SK-MEL-5 (cell line): ENCODE measurements at regions not wholly inside any gene's neighbourhood (a gene's known extent, or its start where the extent isn't known, plus 50 kb on each side); places are given as distances from the start of the nearest gene placed in this dataset.

Experiments
- DNase-seq: peaks from one replicate; pipeline ENCODE4 v3.0.0-alpha.2; 2016; ENCODE audit warnings: low read depth, low spot score
- in situ Hi-C: cut with HindIII; loops from 2 replicates; pipeline ENCODE4 v1.10.0; 2016; ENCODE audit warnings: low sequenced_read_pairs, high pct_unique_total_duplicates, low pct_unique_long_range_greater_than_20kb

DNA sequence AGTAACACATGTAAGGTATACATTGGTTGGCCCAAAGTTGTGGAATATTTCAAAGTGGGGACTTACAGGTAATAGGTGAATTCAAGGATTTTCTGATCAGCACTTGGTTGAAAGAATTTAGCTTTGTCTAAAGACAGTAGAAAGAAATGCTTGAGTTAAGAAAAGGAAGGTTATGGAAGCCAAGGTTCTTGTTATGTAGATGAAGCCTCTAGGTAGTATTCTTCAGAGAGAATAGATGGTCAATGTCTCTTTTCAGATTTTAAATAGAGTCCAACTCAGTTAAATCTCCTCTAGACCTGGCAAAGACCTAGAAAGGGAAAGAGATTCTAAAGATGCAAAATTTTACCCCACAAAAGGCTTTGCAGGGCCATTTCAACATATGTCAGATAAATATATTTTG, 157.4 kb downstream of the ANKRD30B start:
- in situ Hi-C loops, result no loop called here
- DNase-seq, result no peak

DNA sequence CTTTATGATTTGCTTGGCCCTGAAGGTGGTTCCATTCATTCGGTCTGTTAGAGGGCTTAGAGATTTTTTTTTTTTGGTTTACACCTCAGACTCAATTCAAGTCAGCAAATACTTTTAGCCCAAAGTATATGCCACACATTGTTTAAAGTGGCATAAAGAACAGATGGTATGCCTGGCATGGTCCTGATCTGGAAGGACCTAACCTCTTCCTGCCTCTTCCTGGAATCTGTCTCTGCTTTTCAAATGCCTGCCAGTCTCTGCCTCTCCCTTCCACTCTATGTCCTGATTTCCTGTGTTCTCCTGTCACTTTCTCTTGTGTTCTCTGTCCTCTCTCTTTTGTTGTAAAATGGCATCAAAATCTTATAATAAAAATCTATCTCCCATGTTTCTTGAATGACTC, 158.0 kb downstream of the ANKRD30B start:
- in situ Hi-C loops, result no loop called here
- DNase-seq, result no peak

DNA sequence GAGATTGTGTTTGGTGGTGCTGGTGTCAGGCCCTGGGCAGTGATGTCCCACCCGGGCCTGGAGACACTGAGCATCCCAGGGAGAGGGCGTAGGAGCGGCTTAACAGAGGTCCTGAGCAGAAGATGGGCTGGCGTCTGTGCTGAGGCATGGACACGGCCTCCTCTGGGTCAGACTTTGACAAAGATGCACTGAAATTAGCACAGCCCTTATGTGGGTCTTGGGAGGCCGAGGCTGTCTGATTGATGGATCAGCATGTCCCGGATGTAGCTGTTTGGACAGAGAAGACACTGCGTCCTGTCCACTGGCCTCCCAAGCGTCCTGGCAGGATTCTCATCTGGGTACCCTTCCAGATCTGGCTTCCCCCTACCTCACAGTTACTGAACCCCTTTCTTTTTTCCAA, 159.4 kb downstream of the ANKRD30B start:
- no peak for DNase-seq
- in situ Hi-C loops, result no loop called here

DNA sequence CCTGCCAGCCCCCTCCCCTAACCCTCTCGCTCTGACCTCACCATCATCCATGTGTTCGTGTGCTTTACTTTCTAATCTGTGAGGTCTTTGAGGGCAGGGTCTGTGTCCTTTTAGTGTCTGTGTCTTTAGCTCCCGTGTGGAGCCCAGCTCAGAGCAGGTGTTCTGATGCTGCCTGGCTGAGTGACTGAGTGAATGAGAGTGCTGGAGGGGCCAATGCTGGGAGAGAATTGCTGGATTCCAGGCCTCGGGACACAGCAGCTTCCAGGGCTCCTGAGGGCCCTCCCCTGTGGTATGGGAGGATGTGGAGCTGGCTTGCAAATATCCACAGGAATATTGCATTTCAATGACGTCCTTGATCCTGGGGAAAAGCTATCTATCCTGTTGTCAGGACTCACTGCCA, 160.6 kb downstream of the ANKRD30B start:
- DNase-seq, result no peak
- in situ Hi-C loops, result no loop called here

DNA sequence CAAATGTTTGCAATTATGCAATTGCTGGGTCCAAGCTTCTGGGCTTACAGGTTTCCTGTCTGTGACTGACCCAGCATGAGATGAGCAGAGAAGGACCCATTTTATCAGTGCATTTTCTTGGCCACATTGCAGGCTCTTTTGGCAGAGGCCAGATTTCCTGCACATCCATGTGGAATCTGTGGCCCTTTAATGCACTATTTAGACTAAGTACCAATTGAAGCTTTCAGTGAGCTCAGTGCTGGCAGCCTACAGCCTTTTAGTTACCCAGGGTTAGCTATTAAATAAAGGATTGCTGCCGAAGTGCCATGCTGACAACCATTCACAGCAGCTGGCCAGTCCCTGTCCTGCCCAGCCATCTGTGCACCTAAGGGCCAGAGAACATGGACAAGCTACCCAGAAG, 165.0 kb downstream of the ANKRD30B start:
- in situ Hi-C loops, result no loop called here
- DNase-seq, result no peak

DNA sequence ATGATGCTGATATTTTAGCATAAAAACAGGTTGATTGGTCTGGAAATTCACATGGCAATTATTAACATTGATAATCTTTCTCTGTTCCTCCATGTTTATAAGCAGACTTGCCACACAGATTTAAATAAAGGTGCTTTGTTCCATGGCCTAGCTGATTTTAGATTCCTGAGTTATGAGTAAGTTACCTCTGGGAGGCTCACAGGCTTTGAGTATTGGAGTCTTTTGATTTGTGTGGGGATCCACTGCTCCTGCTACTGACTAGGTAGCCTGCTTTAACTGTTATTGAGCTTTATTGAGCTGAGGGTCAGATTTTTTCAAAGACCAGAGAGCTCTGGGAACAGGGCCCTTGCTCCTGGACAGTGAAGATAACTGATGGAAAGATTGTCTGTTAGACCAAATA, 166.1 kb downstream of the ANKRD30B start:
- peak; percentile 63 for DNase-seq
- in situ Hi-C loops, result no loop called here

DNA sequence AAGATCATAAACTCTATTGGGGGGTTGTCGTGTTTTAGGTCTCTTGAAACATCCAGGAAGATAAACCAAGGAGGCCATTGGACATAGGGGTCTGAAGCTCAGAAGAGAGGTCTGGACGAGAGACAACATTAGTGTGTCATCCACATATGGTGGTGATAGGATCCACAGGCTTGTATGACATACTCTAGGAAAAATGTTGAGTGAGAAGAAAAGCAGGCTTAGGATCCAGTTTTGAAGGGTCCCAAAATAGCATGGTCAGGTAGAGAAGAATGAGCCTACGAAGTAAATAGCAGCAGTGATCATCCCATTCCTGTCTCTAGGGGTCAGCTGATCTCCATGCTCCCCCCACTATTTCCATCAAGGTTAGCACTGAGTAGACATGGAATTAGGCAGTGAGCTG, 166.8 kb downstream of the ANKRD30B start:
- in situ Hi-C loops, result no loop called here
- no peak for DNase-seq

DNA sequence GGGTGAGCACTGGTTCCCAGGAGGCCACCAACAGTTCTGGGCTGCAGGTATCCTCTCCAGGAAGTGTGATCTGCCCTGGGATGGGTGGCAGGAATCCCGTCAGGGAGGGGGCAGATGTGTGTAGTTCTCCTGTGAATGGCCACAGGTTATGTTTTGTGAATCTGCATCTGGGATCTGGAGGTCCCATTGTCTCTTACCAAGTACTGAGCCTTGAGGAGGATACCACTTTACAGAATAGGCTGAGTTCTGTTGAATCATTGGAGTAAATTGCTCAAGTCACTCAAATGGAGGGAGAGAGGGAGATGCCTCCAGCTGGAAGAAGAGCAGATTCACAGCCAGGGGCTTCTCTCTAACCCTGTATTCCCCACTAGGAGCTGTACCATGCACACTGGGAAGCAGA, 168.2 kb downstream of the ANKRD30B start:
- no peak for DNase-seq
- in situ Hi-C loops, result no loop called here

DNA sequence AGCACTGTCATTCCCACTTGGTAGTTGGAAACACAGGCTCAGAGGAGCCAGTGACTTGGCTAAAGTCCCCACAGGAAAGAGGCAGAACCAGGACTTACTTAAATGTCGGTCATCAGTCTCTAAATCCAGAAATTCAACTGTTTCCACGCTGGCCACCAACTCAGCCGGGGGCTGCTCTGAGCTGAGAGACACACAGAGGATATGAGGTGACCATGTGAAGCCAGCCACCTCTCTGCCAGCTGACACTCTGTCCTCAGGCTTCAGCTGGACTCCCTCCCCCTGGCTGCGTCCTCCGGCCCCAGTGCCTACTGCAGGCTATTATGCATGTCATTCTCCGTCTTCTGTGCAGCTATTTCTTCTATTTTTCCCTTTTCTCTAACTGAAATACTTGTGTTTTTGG, 168.9 kb downstream of the ANKRD30B start:
- in situ Hi-C loops, result no loop called here
- DNase-seq, result no peak

DNA sequence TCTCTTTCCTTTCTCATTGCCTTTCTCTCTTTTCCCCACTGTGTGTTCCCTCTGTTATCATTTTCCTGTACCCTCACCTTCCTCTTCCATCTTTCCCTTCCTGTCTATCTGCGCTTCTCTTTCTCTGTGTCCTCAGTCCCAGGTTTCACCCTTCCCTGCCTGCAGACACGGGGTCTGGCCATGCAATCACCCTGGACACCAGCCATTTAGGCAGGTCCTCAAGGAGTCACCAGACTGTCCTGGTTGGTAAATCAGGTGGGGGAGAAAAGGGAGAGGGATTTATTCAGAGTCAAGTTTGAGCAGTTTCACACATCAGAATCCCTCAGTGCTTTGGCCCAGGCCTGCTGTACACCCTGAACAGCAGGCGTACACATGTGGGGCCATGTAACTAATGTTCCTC, 169.3 kb downstream of the ANKRD30B start:
- DNase-seq, result no peak
- in situ Hi-C loops, result no loop called here

DNA sequence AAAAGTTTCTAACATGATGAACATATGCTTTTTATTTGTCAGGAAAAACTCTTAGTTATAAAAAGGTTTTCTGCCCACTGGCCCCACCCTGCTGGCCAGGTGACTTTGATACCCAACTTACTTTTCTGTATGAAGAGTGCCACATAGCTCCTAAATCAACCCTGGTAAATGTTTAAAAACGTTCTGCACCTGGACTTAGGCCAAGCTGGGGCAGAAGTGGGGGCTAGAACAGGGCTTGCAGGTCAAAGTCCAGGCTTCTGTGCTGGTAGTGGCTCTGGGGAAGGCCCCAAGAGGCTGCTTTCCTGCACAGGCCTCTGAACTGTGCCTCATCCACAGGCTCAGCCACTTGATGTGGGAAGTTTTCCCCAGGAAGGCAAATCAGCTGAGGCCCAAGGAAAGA, 171.7 kb downstream of the ANKRD30B start:
- in situ Hi-C loops, result no loop called here
- no peak for DNase-seq

DNA sequence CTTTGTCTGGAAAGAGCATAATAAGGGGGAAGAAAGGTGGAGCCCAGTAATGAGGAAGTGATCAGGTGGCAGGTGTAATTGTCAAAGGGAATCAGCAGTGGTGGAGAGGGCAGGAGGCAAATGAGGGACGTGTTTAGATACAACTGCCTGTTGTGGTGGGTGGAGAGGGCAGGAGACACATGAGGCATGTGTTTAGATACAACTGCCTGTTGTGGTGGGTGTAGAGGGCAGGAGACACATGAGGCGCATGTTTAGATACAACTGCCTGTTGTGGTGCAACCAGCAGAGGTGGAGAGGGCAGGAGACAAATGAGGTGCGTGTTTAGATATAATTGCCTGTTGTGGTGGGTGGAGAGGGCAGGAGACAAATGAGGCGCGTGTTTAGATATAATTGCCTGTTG, 173.1 kb downstream of the ANKRD30B start:
- no peak for DNase-seq
- in situ Hi-C loops, result no loop called here

DNA sequence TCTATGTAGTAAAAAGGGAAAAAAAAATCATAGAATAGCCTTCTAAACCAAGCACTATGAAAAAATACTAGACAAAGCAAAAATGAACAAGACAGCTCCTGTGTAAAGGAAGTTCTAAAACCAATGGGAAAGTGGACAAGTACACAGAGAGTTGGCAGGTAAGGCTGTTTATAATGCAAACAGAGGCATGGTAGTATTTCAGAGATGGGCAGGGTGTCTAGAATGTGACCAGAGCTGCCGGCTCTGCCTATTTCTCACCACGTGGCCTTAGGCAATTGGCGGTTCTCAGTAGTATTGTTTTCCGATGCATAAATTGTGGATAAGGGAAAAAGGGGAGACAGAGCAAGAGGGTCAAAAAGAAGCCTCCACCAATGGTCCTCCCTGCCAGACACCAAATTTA, 173.6 kb downstream of the ANKRD30B start:
- in situ Hi-C loops, result no loop called here
- no peak for DNase-seq

DNA sequence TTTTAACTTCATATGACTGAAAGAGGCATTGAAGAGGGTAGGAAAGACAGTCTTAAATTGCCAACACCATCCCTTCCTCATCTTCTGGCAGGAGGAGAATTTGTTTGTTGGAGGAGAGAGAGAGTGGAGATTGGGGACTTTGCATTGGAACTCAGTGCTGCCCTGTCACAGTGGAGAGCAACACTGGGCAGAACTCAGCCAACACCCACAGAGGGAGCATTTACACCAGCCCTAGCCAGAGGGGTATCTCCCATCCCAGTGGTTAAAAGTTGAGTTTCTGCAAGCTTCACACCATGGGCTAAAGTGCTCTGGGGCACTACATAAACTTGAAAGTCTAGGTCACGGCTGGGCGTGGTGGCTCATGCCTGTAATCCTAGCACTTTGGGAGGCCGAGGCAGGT, 174.1 kb downstream of the ANKRD30B start:
- peak; percentile 8 for DNase-seq
- in situ Hi-C loops, result no loop called here

DNA sequence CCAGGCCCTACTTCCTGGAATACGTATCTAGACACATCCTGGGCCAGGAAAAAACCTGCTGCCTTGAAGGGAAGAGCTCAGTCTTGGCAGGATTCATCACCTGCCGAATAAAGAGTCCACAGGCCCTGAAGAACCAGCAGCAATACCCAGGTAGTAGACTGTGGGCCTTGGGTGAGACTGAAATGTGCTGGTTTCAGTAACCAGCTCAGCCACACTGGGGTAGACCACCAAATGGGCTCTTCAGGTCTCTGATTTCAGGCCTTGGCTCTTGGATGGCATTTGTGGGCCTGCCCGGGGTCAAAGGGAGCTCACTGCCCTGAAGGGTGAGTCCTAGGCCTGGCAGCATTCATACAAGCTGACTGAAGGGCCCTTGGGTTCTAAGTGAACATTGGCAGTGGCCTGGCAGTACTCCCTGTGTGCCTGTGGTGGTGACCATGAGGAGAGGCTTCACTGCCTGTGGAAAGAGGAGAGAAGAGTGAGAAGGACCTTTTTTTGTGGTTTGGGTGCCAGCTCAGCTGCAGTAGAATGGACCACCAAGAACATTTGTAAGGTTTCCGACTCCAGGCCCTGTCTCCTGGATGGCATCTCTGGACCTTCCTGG, 175.1 kb downstream of the ANKRD30B start:
- in situ Hi-C loops, result no loop called here
- DNase-seq, result no peak

DNA sequence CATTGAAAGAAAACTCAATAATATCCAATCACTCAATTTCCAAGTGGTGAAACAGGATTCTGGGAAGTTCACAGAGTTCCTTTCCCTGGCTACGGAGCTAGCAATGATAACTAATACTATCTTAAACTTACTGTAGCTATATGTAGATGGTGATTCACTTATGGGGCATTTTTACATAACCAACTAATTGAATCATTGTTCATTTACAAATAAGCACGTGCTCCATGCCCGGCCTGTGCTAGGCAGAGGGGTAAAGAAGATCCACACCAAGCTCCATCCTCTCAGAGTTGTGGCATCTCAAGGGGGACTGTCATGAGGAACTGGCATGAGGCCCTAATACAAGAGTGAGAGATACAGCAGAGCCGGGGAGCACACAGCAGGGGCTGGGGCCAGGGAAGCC, 176.3 kb downstream of the ANKRD30B start:
- in situ Hi-C loops, result no loop called here
- no peak for DNase-seq

DNA sequence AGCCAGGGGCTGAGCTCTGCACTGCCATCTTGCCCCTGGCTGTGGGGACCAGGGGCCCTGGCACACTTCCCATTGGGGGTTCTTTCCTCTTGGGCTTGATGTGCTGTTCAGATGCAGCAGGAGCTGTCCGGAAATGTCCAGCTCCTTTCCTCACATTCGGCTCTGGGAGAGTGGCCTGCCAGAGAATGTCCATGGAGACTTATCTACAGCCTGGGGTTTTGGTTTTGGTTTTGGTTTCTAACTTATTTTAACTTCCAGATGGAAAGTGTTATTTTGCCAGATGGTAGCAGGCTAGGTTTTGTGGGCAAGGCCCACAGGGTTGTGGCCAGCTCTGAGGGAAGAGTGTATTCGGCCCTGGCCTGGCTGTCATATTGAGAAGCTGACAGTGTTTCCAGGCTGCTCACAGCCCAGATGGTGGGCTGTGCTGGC, 177.3 kb downstream of the ANKRD30B start:
- in situ Hi-C loops, result no loop called here
- no peak for DNase-seq

DNA sequence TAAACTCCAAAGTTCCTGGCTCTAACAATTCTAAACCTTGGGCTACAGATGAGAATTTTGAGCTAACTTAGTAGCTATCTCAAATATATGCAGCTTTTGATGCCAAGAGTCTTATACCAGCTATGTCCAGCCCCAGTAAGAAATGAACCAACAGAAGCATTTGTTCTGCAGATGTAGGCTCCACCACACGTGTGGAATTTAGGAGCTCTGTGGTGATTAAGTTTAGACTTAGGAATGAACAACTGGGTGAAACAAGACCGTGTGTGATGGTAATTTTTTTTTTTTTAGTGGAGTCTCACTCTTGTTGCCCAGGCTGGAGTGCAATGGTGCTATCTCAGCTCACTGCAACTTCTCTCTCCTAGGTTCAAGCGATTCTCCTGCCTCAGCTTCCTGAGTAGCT, 179.7 kb downstream of the ANKRD30B start:
- in situ Hi-C loops, result no loop called here
- DNase-seq, result no peak

DNA sequence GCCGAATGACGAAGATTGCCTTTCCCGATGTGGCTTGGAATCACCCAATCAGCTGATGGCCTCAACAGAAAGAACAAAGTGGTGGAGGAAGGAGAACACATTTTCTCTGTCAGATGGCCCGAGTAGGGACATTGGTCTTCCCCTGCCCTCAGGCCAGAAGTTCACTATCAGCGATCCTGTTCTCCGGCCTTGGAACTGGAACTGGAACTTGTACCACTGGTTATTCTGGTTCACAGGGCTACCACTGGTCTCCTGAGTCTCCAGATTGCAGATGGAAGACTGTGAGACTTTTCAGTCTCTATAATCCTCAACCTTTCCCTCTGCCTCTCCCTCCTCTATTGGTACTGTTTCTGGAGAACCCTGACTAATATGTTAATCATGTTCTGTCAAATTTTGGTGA, 180.4 kb downstream of the ANKRD30B start:
- DNase-seq, result no peak
- in situ Hi-C loops, result no loop called here

DNA sequence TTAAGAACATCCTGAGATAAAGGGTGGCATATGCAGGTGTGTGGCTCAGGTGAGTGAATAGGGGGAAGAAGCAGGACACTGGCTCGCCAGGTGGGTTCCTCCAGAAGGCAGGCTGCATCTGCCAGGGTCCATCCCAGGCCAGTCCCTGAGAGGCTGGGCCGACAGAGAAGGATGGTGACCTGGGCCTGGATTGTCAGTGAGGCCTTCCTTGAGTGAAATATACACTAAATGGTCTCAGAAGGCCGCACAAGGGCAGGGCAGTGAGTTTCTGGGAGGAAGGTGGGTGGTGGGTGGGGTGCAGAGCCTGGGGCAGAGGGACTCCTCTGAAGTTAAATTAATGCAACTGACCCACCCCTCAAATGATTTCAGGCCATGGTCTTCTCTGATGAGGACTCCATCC, 182.1 kb downstream of the ANKRD30B start:
- in situ Hi-C loops, result no loop called here
- no peak for DNase-seq
